H1 (cell line): ENCODE measurements at regions not wholly inside any gene's neighbourhood (a gene's known extent, or its start where the extent isn't known, plus 50 kb on each side); places are given as distances from the start of the nearest gene placed in this dataset.

Experiments used
- CTCF ChIA-PET: fragments of 300-600 bp; sonication (Branson Sonifier 250); formaldehyde crosslinking; loops from one replicate; lab custom pipeline; 2021; ENCODE audit not compliant: partially characterized antibody; lab: Charles Lee
- POLR2A ChIA-PET: fragments of 300-600 bp; sonication (Branson Sonifier 250); formaldehyde crosslinking; loops from one replicate; lab custom pipeline; 2021; ENCODE audit warnings: inconsistent platforms; ENCODE audit not compliant: partially characterized antibody; lab: Charles Lee
- DNase-seq, 2 experiments: peaks; one replicate each; pipeline versions ENCODE4 v3.0.0 to v3.0.0-alpha.2; 2010 to 2022; ENCODE audit warnings: low spot score in 2 of 2, low read depth in 1 of 2, mixed read lengths in 1 of 2
- FAIRE-seq: peaks from 2 replicates; lab custom pipeline; 2011; peaks lifted over from hg19 to GRCh38; lab: Jason Lieb, UNC
- H2AFZ ChIP-seq: 2 replicates; pipeline ENCODE4 v1.8.1; 2012; ENCODE audit warnings: low read length, inconsistent platforms
- H2AK5ac ChIP-seq: 2 replicates; pipeline ENCODE4 v1.6.1; 2013; ENCODE audit warnings: low read depth, low read length
- H2BK120ac ChIP-seq: replicated peaks from 2 replicates; pipeline ENCODE3; 2013; ENCODE audit warnings: low read depth, low read length, inconsistent platforms
- H2BK12ac ChIP-seq: 2 replicates; pipeline ENCODE4 v1.6.1; 2013; ENCODE audit warnings: low read depth, low read length
- H2BK15ac ChIP-seq: 2 replicates; pipeline ENCODE4 v1.6.1; 2013; ENCODE audit warnings: low read length
- H2BK20ac ChIP-seq: 2 replicates; pipeline ENCODE4 v1.6.1; 2013; ENCODE audit warnings: low read length
- H2BK5ac ChIP-seq: 2 replicates; pipeline ENCODE4 v1.6.1; 2013; ENCODE audit warnings: low read depth, low read length
- H3K14ac ChIP-seq: 2 replicates; pipeline ENCODE4 v1.6.1; 2013; ENCODE audit warnings: inconsistent platforms; ENCODE audit not compliant: insufficient read length
- H3K18ac ChIP-seq: 2 replicates; pipeline ENCODE4 v1.6.1; 2013; ENCODE audit warnings: low read length; ENCODE audit errors: extremely low read depth
- H3K23ac ChIP-seq: 2 replicates; pipeline ENCODE4 v1.6.1; 2013; ENCODE audit warnings: inconsistent platforms; ENCODE audit not compliant: insufficient read length
- H3K23me2 ChIP-seq: 2 replicates; pipeline ENCODE4 v1.6.1; 2013; ENCODE audit warnings: low read depth, low read length
- H3K27ac ChIP-seq: 2 replicates; pipeline ENCODE4 v1.6.1; 2011; ENCODE audit warnings: low read depth, low read length, inconsistent platforms
- H3K27me3 ChIP-seq, 4 experiments: replicated peaks in 1 of 4; 1 replicate in 1 of 4; 2 replicates in 3 of 4; pipeline versions ENCODE4 v1.6.1 to v1.8.1; 2011 to 2013; ENCODE audit warnings: low read length in 3 of 4, mild to moderate bottlenecking in 3 of 4, inconsistent platforms in 2 of 4, mixed read lengths in 2 of 4, moderate library complexity in 1 of 4; ENCODE audit not compliant: control insufficient read depth in 3 of 4, insufficient read depth in 3 of 4; ENCODE audit errors: extremely low read depth in 1 of 4
- H3K36me3 ChIP-seq, 4 experiments: 2 replicates each; pipeline versions ENCODE4 v1.6.1 to v1.8.1; 2011 to 2013; ENCODE audit warnings: mild to moderate bottlenecking in 4 of 4, low read length in 3 of 4, moderate library complexity in 2 of 4, control low read depth in 1 of 4, inconsistent platforms in 1 of 4; ENCODE audit not compliant: insufficient read depth in 4 of 4, control insufficient read depth in 2 of 4
- H3K4ac ChIP-seq: replicated peaks from 2 replicates; pipeline ENCODE3; 2013; ENCODE audit warnings: low read length, low read depth, mixed read lengths, inconsistent platforms; ENCODE audit not compliant: insufficient read length
- H3K4me1 ChIP-seq, 4 experiments: replicated peaks in 1 of 4; 1 replicate in 1 of 4; 2 replicates in 3 of 4; pipeline versions ENCODE4 v1.6.1 to v1.8.1; 2011 to 2013; ENCODE audit warnings: low read length in 3 of 4, inconsistent platforms in 2 of 4, mixed read lengths in 1 of 4; ENCODE audit not compliant: insufficient read depth in 4 of 4, control insufficient read depth in 3 of 4
- H3K4me2 ChIP-seq, 2 experiments: 2 replicates each; pipeline versions ENCODE4 v1.6.1 to v1.8.1; 2011 to 2013; ENCODE audit warnings: low read depth in 2 of 2, low read length in 2 of 2, control low read depth in 1 of 2, inconsistent platforms in 1 of 2, mild to moderate bottlenecking in 1 of 2; ENCODE audit not compliant: insufficient read depth in 1 of 2
- H3K4me3 ChIP-seq, 4 experiments: fragments of 200-600, 300-600 bp in 1 of 4; sonication (generic), shearing (Covaris generic), sonication (Bioruptor Twin) in 1 of 4; 2 replicates each; pipeline versions ENCODE4 v1.5.1 to v1.8.1; 2011 to 2016; ENCODE audit warnings: low read length in 4 of 4, low read depth in 3 of 4, control low read depth in 2 of 4, inconsistent platforms in 2 of 4, mild to moderate bottlenecking in 2 of 4, mixed read lengths in 1 of 4, moderate library complexity in 1 of 4; ENCODE audit not compliant: insufficient read depth in 2 of 4; ENCODE audit errors: extremely low read depth in 1 of 4
- H3K56ac ChIP-seq: replicated peaks from 2 replicates; pipeline ENCODE3; 2013; ENCODE audit warnings: low read depth, mild to moderate bottlenecking, mixed read lengths, low read length, inconsistent platforms; ENCODE audit not compliant: insufficient read length
- H3K79me1 ChIP-seq: 2 replicates; pipeline ENCODE4 v1.6.1; 2013; ENCODE audit warnings: low read depth, low read length, control low read depth
- H3K79me2 ChIP-seq, 2 experiments: 2 replicates each; pipeline versions ENCODE4 v1.6.1 to v1.8.1; 2012 to 2013; ENCODE audit warnings: low read length in 2 of 2, mild to moderate bottlenecking in 2 of 2, inconsistent platforms in 1 of 2; ENCODE audit not compliant: insufficient read depth in 2 of 2, control insufficient read depth in 1 of 2
- H3K9ac ChIP-seq, 4 experiments: replicated peaks in 1 of 4; 1 replicate in 1 of 4; 2 replicates in 3 of 4; pipeline versions ENCODE4 v1.6.1 to v1.8.1; 2011 to 2013; ENCODE audit warnings: low read depth in 3 of 4, low read length in 3 of 4, control low read depth in 2 of 4, mild to moderate bottlenecking in 2 of 4, moderate library complexity in 2 of 4, inconsistent platforms in 1 of 4; ENCODE audit errors: extremely low read depth in 1 of 4
- H3K9me3 ChIP-seq, 2 experiments: 2 replicates each; pipeline versions ENCODE4 v1.6.1 to v1.8.1; 2012 to 2013; ENCODE audit warnings: mild to moderate bottlenecking in 2 of 2, moderate library complexity in 2 of 2, control low read depth in 1 of 2, inconsistent platforms in 1 of 2, low read depth in 1 of 2, low read length in 1 of 2, mixed read lengths in 1 of 2; ENCODE audit not compliant: insufficient read depth in 2 of 2
- H4K20me1 ChIP-seq, 2 experiments: replicated peaks in 1 of 2; 2 replicates each; pipeline versions ENCODE3 to v1.8.1; 2011 to 2013; ENCODE audit warnings: inconsistent platforms in 2 of 2, low read length in 2 of 2, mild to moderate bottlenecking in 1 of 2; ENCODE audit not compliant: insufficient read depth in 2 of 2, control insufficient read depth in 1 of 2
- H4K5ac ChIP-seq: 2 replicates; pipeline ENCODE4 v1.6.1; 2013; ENCODE audit warnings: low read length, low read depth, mixed read lengths, inconsistent platforms; ENCODE audit not compliant: insufficient read length
- H4K8ac ChIP-seq: 2 replicates; pipeline ENCODE4 v1.8.0; 2013; ENCODE audit warnings: mild to moderate bottlenecking, moderate library complexity, low read length, inconsistent platforms; ENCODE audit not compliant: insufficient read depth; ENCODE audit errors: extremely low read depth
- H4K91ac ChIP-seq: replicated peaks from 2 replicates; pipeline ENCODE3; 2013; ENCODE audit warnings: low read length, mixed read lengths, inconsistent platforms; ENCODE audit not compliant: insufficient read length
- CBX8 ChIP-seq: fragments of 300-800, 300-1000 bp; sonication (generic); IDR thresholded peaks from 2 replicates; pipeline ENCODE4 v1.7.1; 2016; ENCODE audit warnings: low read depth, low read length, borderline replicate concordance
- HDAC2 ChIP-seq, 2 experiments: fragments of 300-600 bp in 1 of 2; sonication (generic) in 1 of 2; IDR thresholded peaks; 2 replicates each; pipeline ENCODE4 v1.6.1; 2011 to 2012; ENCODE audit warnings: low read depth in 2 of 2, low read length in 2 of 2, mild to moderate bottlenecking in 2 of 2, moderate library complexity in 2 of 2, borderline replicate concordance in 1 of 2, inconsistent platforms in 1 of 2
- POU5F1 ChIP-seq: IDR thresholded peaks from 2 replicates; pipeline ENCODE4 v1.6.1; 2011; ENCODE audit warnings: low read depth, mild to moderate bottlenecking, low read length, moderate library complexity
- SIN3A ChIP-seq, 2 experiments: IDR thresholded peaks in 1 of 2; conservative IDR thresholded peaks in 1 of 2; 2 replicates each; pipeline ENCODE4 v1.6.1; 2011 to 2012; ENCODE audit warnings: low read length in 2 of 2, improper control_type of control experiment in 1 of 2, low read depth in 1 of 2, mild to moderate bottlenecking in 1 of 2
- SIRT6 ChIP-seq: IDR thresholded peaks from one replicate; pipeline ENCODE4 v1.7.1; 2012; ENCODE audit warnings: low read length, inconsistent platforms
- TAF7 ChIP-seq: optimal IDR thresholded peaks from 2 replicates; pipeline ENCODE3; 2011; ENCODE audit warnings: low read depth, mild to moderate bottlenecking, inconsistent platforms, low read length, moderate library complexity, borderline replicate concordance
- whole genome bisulfite sequencing, 2 experiments: shearing (Covaris generic) in 1 of 2; methylation state at CpG; one replicate each; pipeline versions ENCODE4 v1.1.6 to v1.1.7; 2013 to 2015; ENCODE audit warnings: low lambda C conversion rate in 2 of 2, mixed read lengths in 2 of 2, inconsistent platforms in 1 of 2, low coverage in 1 of 2, missing lambda C conversion rate in 1 of 2; ENCODE audit not compliant: insufficient replicate concordance in 2 of 2, insufficient coverage in 1 of 2, insufficient read length in 1 of 2; ENCODE audit errors: extremely low coverage in 1 of 2, missing lambda C conversion rate in 1 of 2; 5-methylcytosine and 5-hydroxymethylcytosine counted together

GRCh38 chr21:35338881-35339632, 290.0 kb upstream of the RUNX1 start:
- no peak overlapping the region for H3K23ac ChIP-seq
- H3K18ac ChIP-seq, result no peak overlapping the region
- H2BK15ac ChIP-seq, result no peak overlapping the region
- H3K4me3 ChIP-seq, result no peak overlapping the region
- no peaks in the 10 kb centered on the region for H3K36me3 ChIP-seq
- no peak overlapping the region for H2BK5ac ChIP-seq
- H3K4ac ChIP-seq, result no peak overlapping the region
- no peak for TF ChIP-seq CBX8
- TF ChIP-seq POU5F1, result no peak
- TF ChIP-seq TAF7, result no peak
- no peak for TF ChIP-seq SIN3A (conservative IDR thresholded peaks at IDR 0.05 in 1 of 2, IDR thresholded peaks at IDR 0.05 in 1 of 2; ENCODE audit: low read depth in 1 of 2, low read length in 2 of 2)
- no peak for TF ChIP-seq SIRT6
- no peak for TF ChIP-seq HDAC2 (IDR thresholded peaks at IDR 0.05; ENCODE audit: borderline replicate concordance in 1 of 2, low read depth in 2 of 2, low read length in 2 of 2)
- no peak overlapping the region for H2BK12ac ChIP-seq
- CTCF ChIA-PET, result interaction anchor here (0.6 to 1.0 kb wide), 3 partner anchors 43 to 569 kb away, joined by 3 read pairs; no protein-coding TSS in a partner anchor
- no peaks in the 10 kb centered on the region for H3K79me2 ChIP-seq
- H2AFZ ChIP-seq, result no peak overlapping the region
- no peaks in the 10 kb centered on the region for H3K23me2 ChIP-seq
- H2AK5ac ChIP-seq, result no peak overlapping the region
- no peak overlapping the region for H3K56ac ChIP-seq
- no peak overlapping the region for H2BK120ac ChIP-seq
- H4K20me1 ChIP-seq, result no peaks in the 10 kb centered on the region
- H3K14ac ChIP-seq, result no peak overlapping the region
- FAIRE-seq (no peak), DNase-seq (no peak)
- no peak overlapping the region for H4K5ac ChIP-seq
- POLR2A ChIA-PET, result no interaction called here
- H3K79me1 ChIP-seq, result no peaks in the 10 kb centered on the region
- no peaks in the 10 kb centered on the region; a peak in 1 of 7 replicates for H3K27me3 ChIP-seq
- 0 out of 4 replicates have a peak, but pooled peaks cover 0 to 3% of the 10 kb centered on the region in 2 experiments for H3K9me3 ChIP-seq
- WGBS, 2 experiments, result 93% methylated on average over 6 of the region's 6 CpGs; no CpG with 5 or more reads in 1 of the 2 experiments
- H3K9ac ChIP-seq, result no peak overlapping the region
- H3K4me2 ChIP-seq, result no peak overlapping the region
- no peak overlapping the region for H3K27ac ChIP-seq
- H4K91ac ChIP-seq, result no peak overlapping the region
- H2BK20ac ChIP-seq, result no peak overlapping the region
- no peak overlapping the region for H4K8ac ChIP-seq
- no peaks in the 10 kb centered on the region for H3K4me1 ChIP-seq
